ENCODE measurements at regions not wholly inside any gene's neighbourhood (a gene's known extent, or its start where the extent isn't known, plus 50 kb on each side); places are given as distances from the start of the nearest gene placed in this dataset.

DNA sequence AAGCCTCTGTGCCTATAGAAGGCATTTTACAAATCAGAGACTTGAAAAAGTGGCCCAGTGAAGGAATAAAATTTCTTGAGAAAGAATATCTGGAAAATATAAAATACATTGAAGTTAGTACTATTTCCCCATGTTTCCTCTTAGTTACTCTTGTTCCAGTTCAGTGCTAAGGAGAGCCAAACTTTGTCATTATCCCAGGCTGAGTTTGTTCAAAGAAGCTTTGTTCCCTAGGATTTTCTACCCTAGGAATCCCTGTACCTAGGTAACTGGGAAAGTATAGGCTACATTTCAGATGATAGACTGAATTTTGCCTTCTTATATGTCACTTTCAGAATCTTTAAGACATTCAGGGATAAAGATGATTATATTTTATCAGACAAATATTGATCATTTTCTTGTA lies 1395.7 kb upstream of the MAP3K7 start:
- H3K9me3 ChIP-seq (ENCODE audit: low read length), result no peaks in the 10 kb centered on the region
- no peaks in the 10 kb centered on the region for H3K27me3 ChIP-seq (ENCODE audit: insufficient read depth, low read length)
- no peak overlapping the region for H3K4me3 ChIP-seq (ENCODE audit: low read length)
- no peaks in the 10 kb centered on the region for H3K4me1 ChIP-seq (ENCODE audit: insufficient read depth, low read length)
- no peaks in the 10 kb centered on the region for H3K36me3 ChIP-seq (ENCODE audit: insufficient read depth, low read length)
- no peak overlapping the region for H2AFZ ChIP-seq (ENCODE audit: low read depth, low read length)

DNA sequence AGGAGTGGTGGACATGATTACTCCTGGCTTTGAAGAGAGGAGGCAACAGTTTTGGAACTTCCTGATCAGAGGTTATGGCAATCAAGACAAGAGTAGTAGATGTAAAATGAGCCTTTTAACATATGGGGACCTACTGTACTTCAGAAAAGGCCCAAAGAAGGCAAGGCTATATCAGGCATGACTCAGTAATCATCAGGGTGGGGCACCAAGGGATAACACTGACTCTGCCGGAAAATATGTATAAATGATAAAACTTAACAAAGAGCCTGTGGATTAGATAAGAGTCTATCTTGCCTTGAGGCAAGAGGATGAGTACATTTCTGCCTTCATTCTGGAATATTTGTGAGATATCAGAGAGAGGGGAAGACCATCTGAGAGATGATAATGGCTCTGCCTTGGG lies 1389.9 kb upstream of the MAP3K7 start:
- H3K4me1 ChIP-seq (ENCODE audit: insufficient read depth, low read length), result no peaks in the 10 kb centered on the region
- no peak overlapping the region for H2AFZ ChIP-seq (ENCODE audit: low read depth, low read length)
- H3K9me3 ChIP-seq (ENCODE audit: low read length), result no peaks in the 10 kb centered on the region
- no peaks in the 10 kb centered on the region for H3K36me3 ChIP-seq (ENCODE audit: insufficient read depth, low read length)
- no peaks in the 10 kb centered on the region for H3K27me3 ChIP-seq (ENCODE audit: insufficient read depth, low read length)
- no peak overlapping the region for H3K4me3 ChIP-seq (ENCODE audit: low read length)

DNA sequence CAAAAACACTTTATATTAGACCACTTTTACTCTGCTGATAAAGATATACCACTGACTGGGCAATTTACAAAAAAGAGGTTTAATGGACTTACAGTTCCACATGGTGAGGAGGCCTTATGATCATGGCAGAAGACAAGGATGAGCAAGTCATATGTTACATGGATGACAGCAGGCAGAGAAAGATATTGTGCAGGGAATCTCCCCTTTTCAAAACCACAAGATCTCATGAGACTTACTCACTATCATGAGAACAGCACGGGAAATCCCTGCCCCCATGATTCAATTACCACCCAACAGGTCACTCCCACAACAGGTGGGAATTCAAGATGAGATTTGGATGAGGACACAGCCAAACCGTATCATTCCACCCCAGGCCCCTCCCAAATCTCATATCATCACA lies 1383.8 kb upstream of the MAP3K7 start:
- peaks cover 1% of the 10 kb centered on the region for H3K9me3 ChIP-seq (ENCODE audit: low read length)
- H3K4me1 ChIP-seq (ENCODE audit: insufficient read depth, low read length), result no peaks in the 10 kb centered on the region
- no peaks in the 10 kb centered on the region for H3K27me3 ChIP-seq (ENCODE audit: insufficient read depth, low read length)
- H3K36me3 ChIP-seq (ENCODE audit: insufficient read depth, low read length), result no peaks in the 10 kb centered on the region
- no peak overlapping the region for H3K4me3 ChIP-seq (ENCODE audit: low read length)
- H2AFZ ChIP-seq (ENCODE audit: low read depth, low read length), result no peak overlapping the region

DNA sequence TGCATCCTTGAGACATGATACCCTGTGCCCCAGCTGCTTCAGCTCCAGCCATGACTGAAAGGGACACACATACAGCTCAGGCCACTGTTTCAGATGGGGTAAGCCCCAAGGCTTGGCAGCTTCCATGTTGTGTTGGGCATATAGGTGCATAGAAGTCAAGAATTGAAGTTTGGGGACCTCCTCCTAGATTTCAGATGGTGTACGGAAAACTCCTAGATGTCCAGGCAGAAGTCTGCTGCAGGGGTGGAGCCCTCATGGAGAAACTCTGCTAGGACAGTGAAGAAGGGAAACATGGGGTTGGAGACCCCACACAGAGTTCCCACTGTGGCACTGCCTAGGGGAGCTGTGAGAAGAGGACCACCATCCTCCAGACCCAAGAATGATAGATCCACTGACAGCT lies 1379.0 kb upstream of the MAP3K7 start:
- no peaks in the 10 kb centered on the region for H3K4me1 ChIP-seq (ENCODE audit: insufficient read depth, low read length)
- no peak overlapping the region for H2AFZ ChIP-seq (ENCODE audit: low read depth, low read length)
- H3K36me3 ChIP-seq (ENCODE audit: insufficient read depth, low read length), result no peaks in the 10 kb centered on the region
- no peak overlapping the region for H3K4me3 ChIP-seq (ENCODE audit: low read length)
- no peaks in the 10 kb centered on the region for H3K27me3 ChIP-seq (ENCODE audit: insufficient read depth, low read length)
- peaks cover 3% of the 10 kb centered on the region for H3K9me3 ChIP-seq (ENCODE audit: low read length)

DNA sequence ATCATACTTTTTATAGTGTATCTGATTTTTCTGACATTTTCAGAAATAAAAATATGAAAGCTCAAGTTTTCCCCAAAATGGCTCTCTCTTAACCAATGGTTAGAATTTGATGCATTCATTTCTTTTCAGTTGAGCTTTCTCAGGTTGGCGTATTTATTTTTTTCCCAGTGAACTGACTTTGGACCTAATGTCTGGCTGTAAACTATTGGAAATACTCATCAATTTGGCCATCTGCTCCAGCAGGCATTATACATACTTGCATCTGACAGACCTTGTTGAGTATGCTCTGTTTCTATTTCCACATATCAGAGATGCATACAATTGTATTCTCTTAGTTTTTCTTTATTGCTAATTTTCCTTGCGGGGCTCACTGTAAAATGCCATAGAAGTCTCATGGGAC lies 1374.8 kb upstream of the MAP3K7 start:
- Histone ChIP-seq H3K4me3 (ENCODE audit: low read length) (no peak overlapping the region), H3K36me3 (ENCODE audit: insufficient read depth, low read length) (no peaks in the 10 kb centered on the region), H3K27me3 (ENCODE audit: insufficient read depth, low read length) (no peaks in the 10 kb centered on the region), H3K4me1 (ENCODE audit: insufficient read depth, low read length) (no peaks in the 10 kb centered on the region), H2AFZ (ENCODE audit: low read depth, low read length) (no peak overlapping the region), H3K9me3 (ENCODE audit: low read length) (peaks cover 3% of the 10 kb centered on the region)

DNA sequence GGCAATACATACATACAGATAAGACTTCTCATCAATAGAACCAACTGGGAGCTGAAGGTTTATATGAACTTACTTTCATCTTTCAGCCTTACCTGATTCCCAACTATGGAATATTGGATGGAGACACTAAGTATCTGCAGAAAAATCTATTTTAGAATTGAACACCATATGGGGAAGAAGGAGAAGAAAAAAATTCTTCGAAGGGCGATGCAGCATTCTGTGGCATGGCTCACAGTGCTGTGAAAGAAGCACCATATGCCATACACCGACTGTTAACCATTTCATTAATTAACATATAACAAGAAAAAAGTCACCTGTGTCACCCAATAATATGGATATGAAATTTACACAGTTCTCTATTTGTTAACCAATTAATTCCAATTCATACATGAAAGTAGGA lies 1374.4 kb upstream of the MAP3K7 start:
- Histone ChIP-seq H2AFZ (ENCODE audit: low read depth, low read length) (no peak overlapping the region), H3K4me1 (ENCODE audit: insufficient read depth, low read length) (no peaks in the 10 kb centered on the region), H3K27me3 (ENCODE audit: insufficient read depth, low read length) (no peaks in the 10 kb centered on the region), H3K4me3 (ENCODE audit: low read length) (no peak overlapping the region), H3K36me3 (ENCODE audit: insufficient read depth, low read length) (no peaks in the 10 kb centered on the region), H3K9me3 (ENCODE audit: low read length) (peaks cover 3% of the 10 kb centered on the region)

DNA sequence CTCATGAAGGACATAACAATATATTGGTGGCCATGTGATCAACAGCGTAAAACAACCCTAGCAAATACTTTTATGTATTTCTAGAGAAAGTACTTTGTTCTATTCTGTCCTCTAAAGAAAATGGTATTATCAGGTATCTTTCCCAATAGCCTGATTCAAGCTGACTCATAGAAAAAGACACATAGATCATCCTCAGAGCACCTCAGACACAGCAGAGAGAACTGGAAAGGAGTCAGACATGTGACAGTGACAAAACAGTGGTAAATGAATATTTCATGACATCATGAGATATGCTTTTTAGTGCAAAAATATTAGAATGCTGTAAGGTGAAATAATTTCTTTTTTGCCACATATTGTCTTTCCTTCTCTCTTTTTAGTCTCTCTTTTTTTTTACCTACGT lies 1355.0 kb upstream of the MAP3K7 start:
- H3K4me3 ChIP-seq (ENCODE audit: low read length), result no peak overlapping the region
- no peaks in the 10 kb centered on the region for H3K4me1 ChIP-seq (ENCODE audit: insufficient read depth, low read length)
- no peaks in the 10 kb centered on the region for H3K27me3 ChIP-seq (ENCODE audit: insufficient read depth, low read length)
- H3K36me3 ChIP-seq (ENCODE audit: insufficient read depth, low read length), result no peaks in the 10 kb centered on the region
- H3K9me3 ChIP-seq (ENCODE audit: low read length), result no peaks in the 10 kb centered on the region
- H2AFZ ChIP-seq (ENCODE audit: low read depth, low read length), result no peak overlapping the region

DNA sequence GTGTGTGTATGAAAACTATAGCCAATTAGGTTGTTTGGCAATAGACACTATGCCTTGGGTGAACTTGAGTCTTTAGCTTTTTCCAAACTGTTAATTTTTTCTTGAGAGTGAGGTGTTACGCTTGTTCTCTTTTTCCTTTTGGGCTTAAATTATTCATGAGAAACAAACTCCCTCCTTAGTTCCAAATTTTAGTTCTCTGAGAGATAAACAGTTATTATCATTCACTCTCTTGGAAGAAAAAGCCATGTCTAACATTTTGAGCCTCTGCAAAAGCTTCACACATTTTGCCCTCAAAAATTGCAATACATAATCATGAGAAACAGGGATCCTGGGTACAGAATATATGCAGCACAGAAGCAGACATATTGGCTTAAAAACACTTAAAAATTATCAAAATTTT lies 1353.9 kb upstream of the MAP3K7 start:
- H2AFZ ChIP-seq (ENCODE audit: low read depth, low read length), result no peak overlapping the region
- no peaks in the 10 kb centered on the region for H3K9me3 ChIP-seq (ENCODE audit: low read length)
- no peak overlapping the region for H3K4me3 ChIP-seq (ENCODE audit: low read length)
- H3K27me3 ChIP-seq (ENCODE audit: insufficient read depth, low read length), result no peaks in the 10 kb centered on the region
- no peaks in the 10 kb centered on the region for H3K36me3 ChIP-seq (ENCODE audit: insufficient read depth, low read length)
- H3K4me1 ChIP-seq (ENCODE audit: insufficient read depth, low read length), result no peaks in the 10 kb centered on the region

DNA sequence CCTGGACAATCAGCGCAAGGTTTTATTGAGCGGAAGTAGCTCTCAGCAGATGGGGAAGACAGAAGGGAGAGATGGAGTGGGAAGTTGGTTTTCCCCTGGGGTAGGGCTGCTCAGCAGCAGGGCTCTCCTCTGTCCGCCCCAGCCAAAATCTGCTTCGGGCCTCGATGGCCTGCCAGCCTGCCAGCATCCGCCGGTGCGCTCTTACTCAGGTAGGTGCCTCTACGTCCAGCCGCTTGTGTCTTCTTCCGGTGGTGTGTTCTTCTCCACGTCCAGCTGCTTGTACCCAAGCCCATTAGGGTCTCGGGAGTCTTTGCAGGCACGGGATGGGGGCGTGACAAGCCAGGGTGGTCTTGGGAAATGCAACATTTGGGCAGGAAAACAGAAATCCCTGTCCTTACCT lies 1340.0 kb upstream of the MAP3K7 start:
- Histone ChIP-seq H3K4me3 (ENCODE audit: low read length) (no peak overlapping the region), H3K4me1 (ENCODE audit: insufficient read depth, low read length) (no peaks in the 10 kb centered on the region), H3K9me3 (ENCODE audit: low read length) (no peaks in the 10 kb centered on the region), H2AFZ (ENCODE audit: low read depth, low read length) (no peak overlapping the region), H3K27me3 (ENCODE audit: insufficient read depth, low read length) (peaks cover 2% of the 10 kb centered on the region), H3K36me3 (ENCODE audit: insufficient read depth, low read length) (no peaks in the 10 kb centered on the region)

DNA sequence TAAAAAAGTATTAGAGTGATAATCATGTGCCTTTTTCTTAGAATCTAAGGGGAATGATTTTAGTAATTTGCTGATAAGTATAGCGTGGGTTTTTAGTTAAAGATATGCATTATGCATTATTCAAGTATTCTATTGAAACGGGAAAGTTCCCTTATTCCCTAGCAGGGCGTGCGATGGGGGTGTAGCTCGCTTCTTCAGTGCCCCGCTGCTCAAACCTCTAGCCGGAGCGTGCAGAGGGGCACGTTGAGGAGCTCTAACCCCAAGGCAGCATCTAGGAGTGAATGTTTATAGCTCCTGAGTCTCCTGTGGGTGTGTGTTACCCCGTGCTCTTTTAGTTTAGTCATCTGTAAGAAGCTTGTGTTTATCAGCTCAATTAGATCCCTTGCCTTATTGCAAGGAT lies 1339.5 kb upstream of the MAP3K7 start:
- Histone ChIP-seq H2AFZ (ENCODE audit: low read depth, low read length) (no peak overlapping the region), H3K4me3 (ENCODE audit: low read length) (no peak overlapping the region), H3K36me3 (ENCODE audit: insufficient read depth, low read length) (no peaks in the 10 kb centered on the region), H3K4me1 (ENCODE audit: insufficient read depth, low read length) (no peaks in the 10 kb centered on the region), H3K27me3 (ENCODE audit: insufficient read depth, low read length) (peaks cover 2% of the 10 kb centered on the region), H3K9me3 (ENCODE audit: low read length) (no peaks in the 10 kb centered on the region)

DNA sequence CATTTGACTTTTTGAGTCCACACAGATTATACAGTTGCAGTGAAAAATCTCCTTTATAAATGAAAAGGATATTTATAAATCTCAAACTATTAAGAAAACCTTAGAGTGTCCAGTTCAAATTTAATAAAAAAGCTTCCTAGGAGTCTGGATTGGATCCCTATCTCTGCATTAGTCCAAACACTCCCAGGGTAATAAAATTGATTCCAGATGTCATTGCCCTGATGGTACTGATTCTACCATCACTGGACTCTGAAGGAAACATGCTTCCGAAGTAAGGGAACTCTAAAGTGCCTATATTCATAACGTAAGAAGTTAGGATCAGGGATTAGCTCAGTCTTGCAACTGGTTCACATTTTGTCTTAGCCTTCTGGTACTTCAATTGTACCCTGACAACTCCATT lies 1325.1 kb upstream of the MAP3K7 start:
- Histone ChIP-seq H3K4me3 (ENCODE audit: low read length) (no peak overlapping the region), H3K9me3 (ENCODE audit: low read length) (no peaks in the 10 kb centered on the region), H3K27me3 (ENCODE audit: insufficient read depth, low read length) (no peaks in the 10 kb centered on the region), H3K36me3 (ENCODE audit: insufficient read depth, low read length) (no peaks in the 10 kb centered on the region), H3K4me1 (ENCODE audit: insufficient read depth, low read length) (no peaks in the 10 kb centered on the region), H2AFZ (ENCODE audit: low read depth, low read length) (no peak overlapping the region)

DNA sequence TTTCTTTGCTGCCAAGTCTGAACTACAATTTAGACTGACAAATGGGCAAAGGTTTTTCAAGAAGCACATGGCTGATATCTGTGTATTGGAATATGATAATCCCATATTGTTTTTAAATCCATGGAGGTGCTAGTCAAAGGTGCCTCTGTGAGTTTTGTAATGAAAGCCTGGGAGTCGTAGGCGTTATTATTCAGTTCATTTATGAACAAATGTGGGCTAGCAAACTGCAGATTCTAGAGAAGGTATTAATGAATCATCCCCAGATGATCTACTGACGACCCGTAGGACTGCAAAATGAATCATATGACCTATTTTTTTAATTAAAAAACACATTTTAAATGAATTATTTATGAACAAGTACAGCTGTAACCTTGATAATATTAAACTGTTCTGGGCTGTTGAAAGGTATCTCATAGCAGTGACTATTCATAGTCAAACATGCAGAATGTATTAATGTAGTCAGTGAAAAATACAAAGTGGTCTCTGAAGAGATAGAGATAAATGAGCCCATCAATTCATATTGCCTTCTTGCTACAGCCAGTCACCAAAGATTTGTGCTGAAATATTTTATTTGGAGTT lies 1317.8 kb upstream of the MAP3K7 start:
- H2AFZ ChIP-seq (ENCODE audit: low read depth, low read length), result no peak overlapping the region
- no peaks in the 10 kb centered on the region for H3K9me3 ChIP-seq (ENCODE audit: low read length)
- no peaks in the 10 kb centered on the region for H3K36me3 ChIP-seq (ENCODE audit: insufficient read depth, low read length)
- H3K4me3 ChIP-seq (ENCODE audit: low read length), result no peak overlapping the region
- H3K27me3 ChIP-seq (ENCODE audit: insufficient read depth, low read length), result no peaks in the 10 kb centered on the region
- H3K4me1 ChIP-seq (ENCODE audit: insufficient read depth, low read length), result no peaks in the 10 kb centered on the region

DNA sequence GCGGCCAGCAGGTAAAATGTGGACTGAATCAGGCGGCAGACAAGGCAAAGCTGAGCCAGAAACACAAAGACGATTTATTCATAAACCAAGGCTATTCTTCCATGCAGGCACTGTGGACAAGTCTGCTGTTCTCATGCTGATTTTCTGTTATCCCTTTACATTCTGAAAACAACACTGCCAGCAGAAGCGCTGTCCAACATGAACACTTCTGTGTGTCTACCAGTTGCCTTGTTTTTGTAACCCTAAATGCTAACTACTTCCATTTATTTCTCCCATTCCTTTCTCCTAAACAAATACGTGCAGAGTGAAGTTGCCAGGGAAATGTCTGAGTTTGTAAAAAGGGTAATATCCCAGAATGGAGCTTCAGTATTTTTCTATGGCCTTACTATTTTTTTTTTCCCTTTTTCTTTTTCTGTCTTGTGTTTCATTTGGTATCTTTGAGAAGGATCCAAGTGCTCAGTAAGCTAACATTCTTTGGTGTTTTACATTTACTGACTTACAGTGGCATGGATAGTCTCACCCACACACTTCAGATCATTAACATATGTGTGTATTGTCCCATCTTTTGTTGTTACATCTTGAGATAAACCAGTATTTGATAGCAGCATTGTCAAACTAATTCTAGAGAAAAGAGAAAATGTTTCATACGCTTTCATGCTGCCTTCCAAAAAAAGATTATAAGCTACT lies 1308.9 kb upstream of the MAP3K7 start:
- Histone ChIP-seq H3K4me1 (ENCODE audit: insufficient read depth, low read length) (no peaks in the 10 kb centered on the region), H3K4me3 (ENCODE audit: low read length) (no peak overlapping the region), H3K36me3 (ENCODE audit: insufficient read depth, low read length) (no peaks in the 10 kb centered on the region), H3K27me3 (ENCODE audit: insufficient read depth, low read length) (no peaks in the 10 kb centered on the region), H3K9me3 (ENCODE audit: low read length) (no peaks in the 10 kb centered on the region), H2AFZ (ENCODE audit: low read depth, low read length) (no peak overlapping the region)

DNA sequence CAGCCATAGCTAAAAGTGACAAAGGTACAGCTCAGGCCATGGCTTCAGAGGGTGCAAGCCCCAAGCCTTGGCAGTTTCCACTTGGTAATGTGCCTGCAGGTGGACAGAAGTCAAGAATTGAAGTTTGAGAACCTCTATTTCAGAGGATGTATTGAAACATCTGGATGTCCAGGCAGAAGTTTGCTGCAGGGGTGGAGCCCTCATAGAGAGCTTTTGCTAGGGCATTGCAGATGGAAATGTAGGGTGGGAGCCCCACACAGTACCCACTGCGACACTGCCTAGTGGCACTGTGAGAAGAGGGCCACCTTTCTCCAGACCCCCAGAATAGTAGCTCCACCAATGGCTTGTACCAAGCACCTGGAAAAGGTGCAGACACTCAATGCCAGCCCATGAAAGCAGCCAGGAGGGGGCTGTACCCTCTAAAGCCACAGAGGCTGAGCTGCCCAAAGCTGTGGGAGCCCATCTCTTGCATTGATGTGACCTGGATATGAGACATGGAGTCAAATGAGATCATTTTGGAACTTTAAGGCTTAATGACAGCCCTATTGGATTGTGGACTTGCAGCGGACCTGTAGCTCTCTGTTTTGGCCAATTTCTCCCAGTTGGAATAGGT lies 1299.4 kb upstream of the MAP3K7 start:
- Histone ChIP-seq H3K4me3 (ENCODE audit: low read length) (no peak overlapping the region), H3K4me1 (ENCODE audit: insufficient read depth, low read length) (no peaks in the 10 kb centered on the region), H2AFZ (ENCODE audit: low read depth, low read length) (no peak overlapping the region), H3K36me3 (ENCODE audit: insufficient read depth, low read length) (no peaks in the 10 kb centered on the region), H3K9me3 (ENCODE audit: low read length) (peaks cover 5% of the 10 kb centered on the region), H3K27me3 (ENCODE audit: insufficient read depth, low read length) (no peaks in the 10 kb centered on the region)

All from neuron (in vitro differentiated cells).